Spleen (tissue), 7 donors: ENCODE measurements at regions not wholly inside any gene's neighbourhood (a gene's known extent, or its start where the extent isn't known, plus 50 kb on each side); places are given as distances from the start of the nearest gene placed in this dataset.

Source experiments
- POLR2A ChIP-seq, 3 donors: fragments of 450-650 bp; IDR thresholded peaks; one replicate each; pipeline ENCODE4 v1.5.1; 2017; ENCODE audit warnings: antibody characterized with exemption in 3 of 3, mild to moderate bottlenecking in 1 of 3
- TF ChIP-seq, protein P1 (sequence below), 11 experiments: fragments of 200-600 bp in 7 of 11; fragments of 450-650 bp in 4 of 11; sonication (generic) in 4 of 11; IDR thresholded peaks in 8 of 11; conservative IDR thresholded peaks in 3 of 11; 1 replicate in 7 of 11; 2 replicates in 4 of 11; pipeline versions ENCODE4 v1.4.0 to v1.8.0; 2016 to 2021; ENCODE audit warnings: antibody characterized with exemption in 11 of 11, inconsistent platforms in 4 of 11, mild to moderate bottlenecking in 1 of 11
- donor health status: DM: no; HTN: no; CAD: no; lungs with moderate emphysema.
- donor health status: DM: no; HTN: no; CAD: no.
- donor health status: DM: no; HTN: no; CAD: no.

DNA sequence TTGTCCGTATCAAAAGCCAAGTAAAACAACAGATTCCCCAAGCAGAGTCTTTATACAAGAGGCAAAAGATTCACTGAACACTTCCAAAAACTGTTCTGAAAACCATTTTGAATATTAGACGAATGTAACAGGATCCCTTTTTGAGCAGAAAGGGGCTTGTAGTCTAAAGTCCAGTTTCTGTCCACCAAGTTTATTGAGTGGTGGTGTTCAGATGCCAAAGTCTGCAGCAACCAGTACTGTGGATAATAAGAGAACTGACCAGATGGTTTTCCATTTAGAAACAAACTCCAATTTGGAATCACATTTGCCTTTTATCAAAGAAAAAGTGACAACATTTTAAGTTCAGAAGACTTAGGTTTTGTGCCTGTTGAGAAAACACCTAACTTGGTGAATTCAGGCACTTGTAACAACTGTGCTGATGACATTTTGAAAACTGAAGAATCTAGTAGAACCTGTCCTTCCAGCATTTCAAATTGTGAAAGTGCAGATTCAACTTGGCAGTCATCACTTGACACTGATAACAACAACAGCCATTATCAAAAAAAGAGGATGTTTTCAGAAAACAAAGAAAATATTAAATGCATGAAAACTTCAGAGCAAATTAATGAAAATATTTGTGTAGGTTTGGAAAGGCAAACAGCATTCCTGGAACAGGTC, 217.1 kb downstream of the CSNK2A3 start:
- TF ChIP-seq, protein P1, sequence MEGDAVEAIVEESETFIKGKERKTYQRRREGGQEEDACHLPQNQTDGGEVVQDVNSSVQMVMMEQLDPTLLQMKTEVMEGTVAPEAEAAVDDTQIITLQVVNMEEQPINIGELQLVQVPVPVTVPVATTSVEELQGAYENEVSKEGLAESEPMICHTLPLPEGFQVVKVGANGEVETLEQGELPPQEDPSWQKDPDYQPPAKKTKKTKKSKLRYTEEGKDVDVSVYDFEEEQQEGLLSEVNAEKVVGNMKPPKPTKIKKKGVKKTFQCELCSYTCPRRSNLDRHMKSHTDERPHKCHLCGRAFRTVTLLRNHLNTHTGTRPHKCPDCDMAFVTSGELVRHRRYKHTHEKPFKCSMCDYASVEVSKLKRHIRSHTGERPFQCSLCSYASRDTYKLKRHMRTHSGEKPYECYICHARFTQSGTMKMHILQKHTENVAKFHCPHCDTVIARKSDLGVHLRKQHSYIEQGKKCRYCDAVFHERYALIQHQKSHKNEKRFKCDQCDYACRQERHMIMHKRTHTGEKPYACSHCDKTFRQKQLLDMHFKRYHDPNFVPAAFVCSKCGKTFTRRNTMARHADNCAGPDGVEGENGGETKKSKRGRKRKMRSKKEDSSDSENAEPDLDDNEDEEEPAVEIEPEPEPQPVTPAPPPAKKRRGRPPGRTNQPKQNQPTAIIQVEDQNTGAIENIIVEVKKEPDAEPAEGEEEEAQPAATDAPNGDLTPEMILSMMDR (IDR thresholded peaks at IDR 0.05 in 8 of 11, conservative IDR thresholded peaks at IDR 0.05 in 3 of 11) = no peak
- no peak for TF ChIP-seq POLR2A (IDR thresholded peaks at IDR 0.05)
